ENCODE measurements at regions not wholly inside any gene's neighbourhood (a gene's known extent, or its start where the extent isn't known, plus 50 kb on each side); places are given as distances from the start of the nearest gene placed in this dataset.

DNA sequence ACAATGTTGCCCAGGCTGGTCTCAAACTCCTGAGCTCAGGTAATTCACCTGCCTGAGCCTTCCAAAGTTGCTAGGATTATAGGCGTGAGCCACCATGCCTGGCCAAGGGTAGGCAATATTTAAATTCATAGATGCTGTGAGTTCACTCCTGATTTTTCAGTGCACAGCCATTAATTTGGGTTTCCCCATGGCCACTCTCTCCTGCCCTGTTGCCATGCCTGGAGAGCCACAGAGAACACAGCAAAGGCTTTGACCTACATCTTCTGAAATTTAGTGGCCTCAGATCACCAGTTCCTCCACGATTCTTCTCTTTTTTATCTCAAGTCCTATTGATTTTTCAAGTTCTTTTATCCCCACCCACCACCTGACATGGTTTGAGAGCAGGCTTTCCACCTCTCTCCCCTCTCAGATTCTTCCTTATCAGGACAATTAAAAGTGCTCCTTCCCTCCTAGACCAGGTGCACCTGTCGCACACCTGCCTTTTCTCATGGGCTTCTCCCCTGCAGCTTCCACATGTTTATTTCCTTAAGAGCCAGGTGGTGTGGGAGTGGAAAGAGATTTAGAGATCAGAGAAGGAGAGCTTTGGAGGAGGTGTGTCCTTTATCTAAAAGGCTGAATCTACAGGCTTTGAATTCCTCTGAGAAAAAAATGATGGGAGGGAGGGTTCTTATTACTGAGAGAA, 123.8 kb downstream of the ADRA2A start:
- TF ChIP-seq, protein P1, sequence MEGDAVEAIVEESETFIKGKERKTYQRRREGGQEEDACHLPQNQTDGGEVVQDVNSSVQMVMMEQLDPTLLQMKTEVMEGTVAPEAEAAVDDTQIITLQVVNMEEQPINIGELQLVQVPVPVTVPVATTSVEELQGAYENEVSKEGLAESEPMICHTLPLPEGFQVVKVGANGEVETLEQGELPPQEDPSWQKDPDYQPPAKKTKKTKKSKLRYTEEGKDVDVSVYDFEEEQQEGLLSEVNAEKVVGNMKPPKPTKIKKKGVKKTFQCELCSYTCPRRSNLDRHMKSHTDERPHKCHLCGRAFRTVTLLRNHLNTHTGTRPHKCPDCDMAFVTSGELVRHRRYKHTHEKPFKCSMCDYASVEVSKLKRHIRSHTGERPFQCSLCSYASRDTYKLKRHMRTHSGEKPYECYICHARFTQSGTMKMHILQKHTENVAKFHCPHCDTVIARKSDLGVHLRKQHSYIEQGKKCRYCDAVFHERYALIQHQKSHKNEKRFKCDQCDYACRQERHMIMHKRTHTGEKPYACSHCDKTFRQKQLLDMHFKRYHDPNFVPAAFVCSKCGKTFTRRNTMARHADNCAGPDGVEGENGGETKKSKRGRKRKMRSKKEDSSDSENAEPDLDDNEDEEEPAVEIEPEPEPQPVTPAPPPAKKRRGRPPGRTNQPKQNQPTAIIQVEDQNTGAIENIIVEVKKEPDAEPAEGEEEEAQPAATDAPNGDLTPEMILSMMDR (IDR thresholded peaks at IDR 0.05; ENCODE audit: low read depth, low read length): no peak
- no peak overlapping the region for H3K4me3 ChIP-seq (ENCODE audit: low read depth, low read length)

- TF ChIP-seq, protein P1 (IDR thresholded peaks at IDR 0.05; ENCODE audit: low read depth, low read length): no peak
- no peak overlapping the region for H3K4me3 ChIP-seq (ENCODE audit: low read depth, low read length)
Measured at GRCh38 chr10:111203615-111204014, 126.8 kb downstream of the ADRA2A start.

GRCh38 chr10:111204838-111205237, 128.0 kb downstream of the ADRA2A start:
- no peak overlapping the region for H3K4me3 ChIP-seq (ENCODE audit: low read depth, low read length)
- TF ChIP-seq, protein P1 (IDR thresholded peaks at IDR 0.05; ENCODE audit: low read depth, low read length): no peak

DNA sequence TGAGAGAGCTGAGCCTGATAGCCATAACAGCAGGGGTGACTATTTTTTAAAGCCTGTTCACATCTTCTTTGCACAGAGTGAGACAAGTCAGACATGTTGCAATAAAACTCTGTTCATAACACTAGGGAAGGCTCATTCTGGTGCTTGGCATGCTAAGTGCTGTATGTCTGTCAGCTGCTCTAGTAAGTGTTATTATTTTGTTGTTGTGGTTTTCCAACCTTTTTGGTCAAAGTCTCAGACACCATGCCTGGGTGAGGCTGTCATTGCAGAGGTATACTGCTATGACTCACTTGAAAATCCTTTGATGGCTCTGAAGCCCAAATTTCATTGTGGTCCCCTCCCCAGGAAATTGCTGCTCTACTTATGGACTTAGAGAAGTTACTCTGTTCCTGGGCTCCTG, 129.7 kb downstream of the ADRA2A start:
- H3K4me3 ChIP-seq (ENCODE audit: low read depth, low read length): no peak overlapping the region
- TF ChIP-seq, protein P1 (IDR thresholded peaks at IDR 0.05; ENCODE audit: low read depth, low read length): no peak

DNA sequence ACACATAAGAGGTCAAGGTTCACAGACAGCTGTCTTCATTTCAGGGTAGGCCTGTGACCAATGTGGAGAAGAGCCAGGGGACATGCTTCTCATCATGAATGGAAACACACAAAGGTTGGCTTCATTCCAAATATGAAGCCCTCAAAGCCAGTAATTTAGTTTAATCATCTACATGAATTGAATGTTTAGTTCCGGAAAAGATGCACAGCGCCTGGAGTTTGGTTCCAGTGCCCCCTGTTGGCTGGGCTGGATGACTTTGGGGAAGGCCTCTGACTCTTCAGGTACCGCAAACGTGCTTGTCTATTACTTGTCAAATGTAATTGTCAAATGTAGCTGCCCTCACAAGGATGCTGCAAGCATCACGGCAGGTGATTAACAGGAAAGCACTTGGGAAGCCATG, 130.7 kb downstream of the ADRA2A start:
- H3K4me3 ChIP-seq (ENCODE audit: low read depth, low read length): no peak overlapping the region
- TF ChIP-seq, protein P1 (IDR thresholded peaks at IDR 0.05; ENCODE audit: low read depth, low read length): no peak

DNA sequence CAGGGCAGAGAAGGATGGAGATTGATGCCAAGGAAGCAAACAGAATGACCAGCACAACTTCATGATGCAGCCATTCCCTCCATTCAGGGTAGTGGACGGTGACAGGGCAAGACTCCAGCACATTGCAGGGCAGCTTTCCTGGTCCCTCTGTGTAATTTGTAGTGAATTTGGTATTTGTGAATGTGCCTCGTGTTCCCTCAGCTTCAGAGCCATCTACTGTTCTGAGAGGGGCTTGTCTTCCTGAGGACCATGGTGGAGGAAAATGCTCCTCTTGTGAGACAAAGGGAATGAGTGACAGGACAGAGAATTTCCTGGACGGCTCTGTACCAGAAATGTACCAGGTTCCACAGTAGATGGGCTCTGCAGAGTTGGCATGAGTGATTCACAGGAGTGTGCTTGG, 132.1 kb downstream of the ADRA2A start:
- H3K4me3 ChIP-seq (ENCODE audit: low read depth, low read length): no peak overlapping the region
- TF ChIP-seq, protein P1 (IDR thresholded peaks at IDR 0.05; ENCODE audit: low read depth, low read length): no peak

DNA sequence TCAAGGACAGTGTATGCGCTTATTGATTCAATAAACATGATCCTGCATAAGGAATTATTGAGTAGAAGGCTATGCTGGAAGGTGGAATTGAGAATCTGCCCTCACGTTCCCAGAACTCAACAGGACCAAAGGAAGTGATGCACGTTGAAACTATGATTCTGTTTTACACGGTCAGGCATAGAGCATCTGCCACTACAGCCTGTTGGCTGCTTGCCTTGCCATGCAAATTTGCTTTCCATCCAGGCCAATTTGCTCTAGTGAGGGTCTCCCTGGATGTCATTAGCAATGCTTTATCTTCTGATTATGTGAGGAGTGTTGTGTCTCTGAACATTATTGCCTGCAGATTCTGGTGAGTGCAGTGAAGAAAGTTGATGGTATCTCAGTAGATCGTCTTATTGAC, 132.9 kb downstream of the ADRA2A start:
- TF ChIP-seq, protein P1 (IDR thresholded peaks at IDR 0.05; ENCODE audit: low read depth, low read length): no peak
- H3K4me3 ChIP-seq (ENCODE audit: low read depth, low read length): no peak overlapping the region

Data from WI38 (cell line).